Stimulated activated CD8-positive, alpha-beta memory T cell treated with anti-CD3 and anti-CD28 coated beads, Interleukin-7, amount 100 ng/mL, for 48 hours (primary cell): ENCODE measurements at regions not wholly inside any gene's neighbourhood (a gene's known extent, or its start where the extent isn't known, plus 50 kb on each side); places are given as distances from the start of the nearest gene placed in this dataset.
A peak's percentile ranks its signal among the peaks of the same experiment; 100 is the strongest.
"Not testable (repeated sequence)": the region's sequence is repeated elsewhere in the genome, so short reads cannot be mapped to it uniquely, and the experiment has no call there.

Experiments
- DNase-seq, 2 donors: peaks; one replicate each; pipeline ENCODE4 v3.0.0-alpha.2; 2020; ENCODE audit warnings: low read depth in 1 of 2; ENCODE audit errors: extremely low read depth in 1 of 2

DNA sequence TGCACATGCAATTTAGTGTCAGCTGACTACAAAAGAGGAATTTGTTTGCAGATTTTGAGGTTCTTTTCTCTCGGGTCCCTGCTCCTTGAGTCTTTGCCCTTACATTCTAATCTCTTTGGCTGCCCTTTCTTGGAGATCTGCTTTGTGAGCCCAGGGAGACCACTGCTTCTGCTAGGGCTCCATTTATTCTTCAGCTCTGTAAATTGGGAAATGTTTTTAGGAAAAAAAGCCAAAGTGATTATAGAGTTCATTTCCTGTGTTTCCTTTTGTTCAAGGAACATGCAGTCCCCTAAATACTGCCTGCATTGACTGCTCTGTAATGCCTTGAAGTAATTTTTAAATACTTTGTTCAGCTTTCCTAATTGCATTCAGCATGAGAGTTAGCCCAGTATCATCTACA is 197.4 kb downstream of the CSNK1G3 start:
- no peak for DNase-seq

DNA sequence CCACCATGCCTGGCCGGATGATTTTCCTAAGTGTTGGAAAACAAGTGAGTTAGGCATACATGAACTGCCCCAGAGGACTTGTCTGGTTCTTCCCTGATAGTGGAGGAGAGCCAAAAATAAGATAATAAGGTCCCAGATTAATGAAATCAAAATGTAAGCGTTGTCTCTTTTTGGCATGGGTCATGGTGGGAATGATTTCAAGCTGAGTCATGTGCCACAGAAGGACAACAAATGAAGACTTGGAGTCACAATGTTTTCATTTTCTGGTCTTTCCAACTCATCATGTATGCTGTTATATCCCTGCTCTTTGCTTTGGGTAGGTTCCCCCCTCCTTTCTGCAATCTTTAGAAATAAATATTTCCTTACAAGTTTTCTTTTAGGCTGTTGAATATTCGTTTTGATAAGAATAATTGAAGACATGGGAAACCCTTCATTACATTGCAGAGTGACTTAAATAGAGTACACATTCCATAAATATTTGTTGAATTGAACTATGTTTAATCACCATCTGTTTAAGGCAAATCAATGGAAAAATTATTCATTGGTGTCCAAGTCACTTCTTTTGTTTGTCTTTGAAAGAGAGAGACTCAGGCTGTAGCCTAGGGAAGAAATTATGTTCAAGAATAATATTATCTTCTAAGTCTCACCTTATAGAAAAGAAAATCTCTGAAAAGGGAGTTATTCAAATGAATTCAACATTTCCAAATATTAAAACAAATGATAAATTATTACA is 196.3 kb downstream of the CSNK1G3 start:
- no peak for DNase-seq

DNA sequence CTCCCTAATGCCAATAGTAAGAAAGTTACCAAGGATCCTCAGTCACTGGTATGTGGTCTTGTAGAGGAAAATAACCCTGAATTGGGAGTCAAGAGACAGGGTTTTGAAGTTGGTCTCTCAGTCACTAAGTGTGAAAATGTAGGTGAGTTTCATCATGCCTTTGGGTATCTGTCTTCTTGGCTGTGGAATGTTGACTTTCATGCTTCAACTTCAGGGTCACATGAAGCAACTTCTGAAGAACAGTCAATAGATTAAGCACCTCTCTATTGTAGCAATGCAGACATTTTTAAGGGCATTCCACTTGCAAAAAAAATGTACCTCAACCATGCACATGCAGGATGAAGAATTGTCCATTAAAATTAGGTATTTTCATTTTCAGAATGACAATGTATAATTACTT is 194.6 kb downstream of the CSNK1G3 start:
- no peak for DNase-seq

DNA sequence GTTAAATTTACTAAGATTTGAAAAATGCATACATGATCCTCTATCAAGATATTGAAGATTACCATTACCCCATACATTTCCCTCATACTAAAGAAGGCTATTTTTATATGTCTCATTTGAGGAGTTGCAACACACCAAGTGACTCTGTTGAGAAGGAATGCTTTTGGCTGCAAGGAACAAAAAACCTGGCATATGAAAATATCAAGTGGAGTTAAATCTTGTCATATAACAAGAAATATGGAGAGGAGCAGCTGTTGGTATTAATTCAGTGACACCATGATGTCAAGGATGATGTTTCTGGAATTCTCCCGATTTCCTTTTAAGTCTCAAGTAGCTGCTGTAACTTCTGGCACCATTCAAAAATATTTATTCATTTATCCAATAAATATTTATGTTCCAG is 193.8 kb downstream of the CSNK1G3 start:
- DNase-seq = no peak

DNA sequence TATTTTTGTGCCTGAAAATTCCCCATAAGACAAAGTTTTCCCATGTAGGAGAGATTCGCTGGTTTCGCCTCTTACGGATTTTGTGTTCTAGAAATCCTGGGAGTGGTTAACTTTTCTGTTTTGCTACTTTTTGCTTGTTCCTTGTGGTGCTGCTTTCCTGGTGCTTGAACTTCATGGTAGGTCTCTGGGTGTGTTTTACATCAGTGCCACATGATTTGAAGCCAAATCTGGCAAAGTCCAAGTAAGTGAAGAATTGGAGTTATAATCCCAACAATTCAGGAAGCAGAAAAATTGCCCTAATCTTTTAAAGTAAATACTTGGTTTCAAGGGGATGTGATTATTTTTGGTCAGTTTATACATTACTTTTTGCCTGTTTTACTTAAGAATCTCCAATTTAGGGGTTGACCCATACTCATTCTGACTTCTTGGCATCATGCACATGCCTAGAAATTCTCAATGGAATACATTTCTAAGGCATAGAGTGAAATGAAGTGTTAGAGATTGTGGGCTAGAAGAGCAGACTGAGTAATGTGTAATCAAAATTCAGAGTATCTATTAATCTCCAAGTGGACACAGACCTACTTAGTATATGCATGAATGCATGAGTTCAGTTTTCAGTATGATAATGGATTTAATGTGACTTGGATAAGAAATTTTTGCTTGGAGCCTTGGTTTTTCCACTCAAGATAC is 189.7 kb downstream of the CSNK1G3 start:
- DNase-seq = no peak

DNA sequence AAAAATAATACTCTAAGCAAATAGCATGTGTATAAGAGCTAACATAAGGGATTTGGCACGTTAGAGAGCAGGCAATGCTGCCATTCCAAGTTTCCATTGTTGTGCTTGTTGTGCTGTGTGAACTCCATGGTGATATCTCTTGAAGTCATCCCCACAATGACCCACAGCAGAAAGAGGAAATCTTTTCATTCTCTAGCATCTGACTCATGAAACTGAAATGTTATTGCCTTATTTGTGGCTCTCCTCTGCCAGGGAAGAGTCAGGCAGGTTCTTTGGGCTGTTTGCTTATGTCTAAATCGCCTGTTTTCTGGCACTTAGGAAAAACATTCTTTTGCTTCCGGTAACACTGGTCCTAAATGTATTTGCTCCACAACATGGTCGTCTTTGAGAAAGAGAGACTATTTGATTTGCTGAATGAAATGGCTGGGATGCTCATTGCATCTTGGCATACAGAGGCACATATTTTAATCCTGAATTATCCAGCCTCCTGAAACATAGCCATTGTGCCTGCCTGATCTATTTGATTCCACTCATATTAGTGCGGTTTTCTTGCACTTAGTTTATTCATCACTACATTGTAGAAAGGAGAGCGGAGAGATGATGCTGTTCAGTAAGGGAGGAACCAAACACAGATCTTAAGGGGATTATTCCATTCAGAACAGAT is 188.8 kb downstream of the CSNK1G3 start:
- DNase-seq = no peak

DNA sequence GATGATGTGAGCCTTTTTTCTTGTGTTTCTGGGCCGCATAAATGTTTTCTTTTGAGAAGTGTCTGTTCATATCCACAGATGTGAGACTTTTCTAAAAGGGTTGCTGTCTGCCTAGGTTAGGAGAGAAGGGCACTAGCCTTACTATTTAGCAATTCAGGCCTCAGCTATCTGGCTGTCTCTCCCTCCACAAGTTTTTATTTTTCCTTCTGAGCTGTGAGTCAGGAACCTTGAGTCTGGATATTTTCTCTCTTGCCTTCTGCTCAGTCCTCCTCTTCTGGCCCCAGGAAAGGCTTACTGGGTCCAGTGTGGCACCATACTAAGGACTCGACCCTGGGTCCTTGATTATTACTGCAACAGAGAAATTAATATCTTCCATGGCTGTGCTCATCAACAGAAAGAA is 187.6 kb downstream of the CSNK1G3 start:
- no peak for DNase-seq

DNA sequence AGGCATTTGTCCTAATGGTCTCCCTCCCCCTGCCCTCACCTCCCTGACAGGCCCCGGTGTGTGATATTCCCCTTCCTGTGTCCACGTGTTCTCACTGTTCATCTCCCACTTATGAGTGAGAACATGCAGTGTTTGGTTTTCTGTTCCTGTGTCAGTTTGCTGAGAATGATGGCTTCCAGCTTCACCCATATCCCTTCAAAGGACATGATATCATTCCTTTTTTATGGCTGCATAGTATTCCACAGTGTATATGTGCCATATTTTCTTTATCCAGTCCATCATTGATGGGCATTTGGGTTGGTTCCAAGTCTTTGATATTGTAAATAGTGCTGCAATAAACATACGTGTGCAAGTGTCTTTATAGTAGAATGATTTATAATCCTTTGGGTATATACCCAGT is 187.0 kb downstream of the CSNK1G3 start:
- not testable (repeated sequence) for DNase-seq

DNA sequence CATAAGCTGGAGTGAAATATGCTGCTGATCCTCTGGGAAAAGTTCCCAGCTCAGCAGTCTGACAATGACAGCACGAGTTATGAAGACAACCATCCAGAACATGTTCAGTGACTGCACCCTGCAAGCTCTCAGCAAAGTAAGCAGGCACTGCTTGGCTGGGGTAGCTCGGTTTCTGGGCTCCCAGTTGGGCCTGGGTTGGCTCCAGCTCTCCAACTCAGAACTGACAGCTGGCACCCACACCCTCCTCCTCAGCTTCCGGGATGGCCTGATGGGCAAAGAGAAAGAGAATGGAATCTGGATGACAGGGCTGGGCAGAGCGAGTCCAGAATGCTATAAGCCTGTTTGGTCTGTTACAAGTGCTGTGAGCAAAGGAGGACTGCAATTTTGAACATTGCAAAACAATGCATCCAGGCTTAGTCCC is 185.0 kb downstream of the CSNK1G3 start:
- DNase-seq = no peak

DNA sequence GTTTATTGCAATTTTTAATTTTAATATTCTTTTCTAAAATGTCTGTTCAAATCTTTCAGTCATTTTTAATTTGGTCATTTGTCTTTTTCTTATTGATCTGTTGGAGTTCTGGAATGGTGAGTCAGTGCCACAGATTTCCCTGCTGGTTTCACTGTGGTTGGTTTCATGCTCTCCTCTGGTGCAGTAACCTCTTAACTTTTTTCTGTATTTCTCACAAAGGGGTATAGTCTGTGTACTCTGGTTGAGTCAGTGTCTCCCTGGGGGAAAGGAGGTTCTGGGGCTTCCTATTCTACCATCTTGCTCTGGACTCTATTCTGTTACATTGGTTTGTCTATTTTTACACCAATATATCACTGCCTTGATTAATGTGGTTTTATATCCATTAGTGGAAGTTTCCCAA is 178.8 kb downstream of the CSNK1G3 start:
- DNase-seq = no peak

DNA sequence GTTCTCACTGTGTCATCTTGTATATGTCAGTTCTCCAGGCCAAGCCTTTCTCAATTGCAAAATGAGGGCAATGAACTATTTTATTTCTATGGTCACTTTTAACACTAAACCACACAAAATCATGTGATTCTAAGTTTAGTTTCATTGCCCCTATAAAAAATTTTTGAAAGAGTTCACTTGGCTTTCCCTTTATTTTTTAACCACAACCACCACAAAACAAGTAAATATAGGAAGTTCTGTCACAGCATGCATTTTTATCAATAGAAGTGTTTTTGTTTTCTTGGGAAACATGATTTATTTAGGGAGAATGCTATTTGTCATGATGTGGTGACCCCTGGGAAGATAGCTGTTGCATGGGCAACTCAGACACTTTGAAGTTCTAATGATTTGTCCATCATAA is 169.1 kb downstream of the CSNK1G3 start:
- no peak for DNase-seq

DNA sequence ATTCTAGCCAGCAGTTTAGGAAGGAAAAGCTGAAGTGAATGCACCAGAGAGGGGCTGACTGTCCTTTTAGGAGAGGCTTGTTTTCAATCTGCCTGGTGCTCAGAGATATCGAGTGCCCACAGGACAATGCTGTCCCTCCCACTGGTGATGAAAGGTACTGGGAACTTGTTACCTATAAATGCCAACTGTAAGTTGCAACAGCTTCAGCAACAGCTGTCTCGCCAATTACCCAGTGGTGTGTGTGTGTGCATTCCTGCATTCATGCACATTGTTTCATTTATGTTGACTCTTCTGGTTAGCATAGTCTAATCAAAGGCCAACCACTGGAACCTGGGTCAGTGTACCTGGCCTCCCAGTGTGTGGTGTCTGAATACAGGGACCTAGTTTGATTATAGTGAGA is 161.1 kb downstream of the CSNK1G3 start:
- DNase-seq = no peak

DNA sequence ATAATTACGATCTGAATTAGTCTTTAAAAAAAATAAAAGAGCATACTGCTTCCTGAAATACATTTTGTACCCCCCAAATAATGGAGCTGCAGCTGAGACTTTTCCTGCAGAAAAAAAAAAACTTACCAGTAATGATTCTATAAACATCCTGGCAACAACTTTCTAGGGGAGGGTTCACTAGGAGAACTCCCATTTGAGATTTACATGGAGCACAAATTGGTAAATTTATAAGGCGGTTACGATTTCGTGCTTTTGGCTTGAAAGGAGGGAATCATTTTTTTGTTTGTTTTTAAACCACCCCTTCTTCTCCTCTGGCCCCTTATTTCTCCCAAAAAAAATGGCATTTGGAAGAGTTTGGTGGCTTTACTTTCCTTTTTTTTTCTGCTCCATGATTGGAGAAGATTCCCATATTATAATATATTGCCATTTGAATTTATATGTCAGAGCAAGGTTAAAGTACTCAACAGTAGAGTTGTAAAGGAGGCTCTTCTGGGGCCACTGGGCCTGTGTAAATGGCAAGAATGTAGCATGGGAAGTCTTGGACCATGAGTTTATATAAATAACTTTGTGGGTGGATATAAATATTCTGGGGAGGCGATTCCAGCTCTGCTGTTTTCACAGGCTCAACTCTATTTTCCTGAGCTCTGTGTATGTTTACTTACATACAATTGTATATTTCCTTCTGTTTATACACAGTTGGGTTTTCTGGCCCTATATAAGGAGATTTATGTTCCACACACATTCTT is 159.9 kb downstream of the CSNK1G3 start:
- DNase-seq = no peak

DNA sequence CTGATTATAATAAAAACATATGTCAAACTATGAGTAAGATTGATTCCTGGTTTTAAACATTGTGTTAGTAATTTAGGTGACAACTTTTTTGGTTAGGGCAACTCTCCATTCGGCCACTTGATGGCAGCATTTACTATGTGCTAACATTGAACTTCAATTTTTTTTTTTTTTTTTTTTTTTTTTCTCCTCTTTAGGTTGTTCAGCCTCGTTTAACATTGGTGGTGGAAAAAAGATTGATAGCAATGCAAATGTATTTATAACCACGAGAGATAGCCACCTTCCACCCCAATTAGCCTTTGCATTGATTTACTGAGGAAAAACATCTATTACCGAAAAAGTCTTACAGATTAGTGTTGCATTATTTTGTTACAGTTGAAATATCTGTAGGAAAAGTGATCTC is 159.1 kb downstream of the CSNK1G3 start:
- peak in 1 of 2 donors; percentile 16 for DNase-seq
